Hematopoietic multipotent progenitor cell (in vitro differentiated cells): ENCODE measurements at regions not wholly inside any gene's neighbourhood (a gene's known extent, or its start where the extent isn't known, plus 50 kb on each side); places are given as distances from the start of the nearest gene placed in this dataset.

ENCODE experiments used
- DNase-seq, 3 donors: peaks; one replicate each; pipeline ENCODE4 v3.0.0-alpha.2; 2011 to 2015; ENCODE audit warnings: low read depth in 2 of 3, low spot score in 2 of 3

- no peak for DNase-seq
Measured at GRCh38 chr1:90561103-90561783, 155.9 kb downstream of the BARHL2 start.

GRCh38 chr1:90558754-90559378, 158.2 kb downstream of the BARHL2 start:
- no peak for DNase-seq

- no peak for DNase-seq
Measured at GRCh38 chr1:90558126-90558525, 159.0 kb downstream of the BARHL2 start.

- peak in 1 of 3 donors; percentile 1 for DNase-seq
Measured at GRCh38 chr1:90557706-90558105, 159.4 kb downstream of the BARHL2 start.

GRCh38 chr1:90550626-90551406, 166.3 kb downstream of the BARHL2 start:
- no peak for DNase-seq

GRCh38 chr1:90544356-90544755, 172.7 kb downstream of the BARHL2 start:
- no peak for DNase-seq

GRCh38 chr1:90537606-90538362, 179.3 kb downstream of the BARHL2 start:
- DNase-seq, result no peak

- DNase-seq, result no peak
Measured at GRCh38 chr1:90534663-90535295, 182.3 kb downstream of the BARHL2 start.

- no peak for DNase-seq
Measured at GRCh38 chr1:90534116-90534515, 183.0 kb downstream of the BARHL2 start.

GRCh38 chr1:90526954-90527353, 190.1 kb downstream of the BARHL2 start:
- no peak for DNase-seq

GRCh38 chr1:90522432-90522831, 194.7 kb downstream of the BARHL2 start:
- DNase-seq, result no peak

- no peak for DNase-seq
Measured at GRCh38 chr1:90513956-90514355, 203.1 kb downstream of the BARHL2 start.

GRCh38 chr1:90512441-90512840, 204.7 kb downstream of the BARHL2 start:
- DNase-seq, result no peak

- no peak for DNase-seq
Measured at GRCh38 chr1:90510143-90510542, 207.0 kb downstream of the BARHL2 start.

GRCh38 chr1:90509225-90510048, 207.7 kb downstream of the BARHL2 start:
- DNase-seq, result no peak

- DNase-seq, result no peak
Measured at GRCh38 chr1:90508376-90509167, 208.5 kb downstream of the BARHL2 start.

GRCh38 chr1:90507173-90507572, 209.9 kb downstream of the BARHL2 start:
- DNase-seq, result no peak

- no peak for DNase-seq
Measured at GRCh38 chr1:90505806-90506205, 211.3 kb downstream of the BARHL2 start.

- DNase-seq, result no peak
Measured at GRCh38 chr1:90504509-90504908, 212.6 kb downstream of the BARHL2 start.
